ENCODE measurements at regions not wholly inside any gene's neighbourhood (a gene's known extent, or its start where the extent isn't known, plus 50 kb on each side); places are given as distances from the start of the nearest gene placed in this dataset.

- no peak for DNase-seq
Measured at GRCh38 chr1:73635021-73635420, 563.0 kb downstream of the LRRIQ3 start.

GRCh38 chr1:73627723-73628122 is 570.3 kb downstream of the LRRIQ3 start:
- no peak for DNase-seq

GRCh38 chr1:73626326-73626725 is 571.6 kb downstream of the LRRIQ3 start:
- DNase-seq, result no peak

GRCh38 chr1:73623946-73624345 is 574.0 kb downstream of the LRRIQ3 start:
- DNase-seq, result no peak

GRCh38 chr1:73617145-73617544 is 580.8 kb downstream of the LRRIQ3 start:
- no peak for DNase-seq

- no peak for DNase-seq
Measured at GRCh38 chr1:73611681-73612080, 586.3 kb downstream of the LRRIQ3 start.

- no peak for DNase-seq
Measured at GRCh38 chr1:73604739-73605138, 593.2 kb downstream of the LRRIQ3 start.

- no peak for DNase-seq
Measured at GRCh38 chr1:73604211-73604610, 593.8 kb downstream of the LRRIQ3 start.

GRCh38 chr1:73593804-73594203 is 604.2 kb downstream of the LRRIQ3 start:
- DNase-seq, result no peak

- no peak for DNase-seq
Measured at GRCh38 chr1:73593364-73593763, 604.6 kb downstream of the LRRIQ3 start.

- no peak for DNase-seq
Measured at GRCh38 chr1:73587080-73587479, 610.9 kb downstream of the LRRIQ3 start.

GRCh38 chr1:73577206-73577605 is 620.8 kb downstream of the LRRIQ3 start:
- DNase-seq, result no peak

- no peak for DNase-seq
Measured at GRCh38 chr1:73576083-73576482, 621.9 kb downstream of the LRRIQ3 start.

GRCh38 chr1:73564294-73564693 is 633.7 kb downstream of the LRRIQ3 start:
- no peak for DNase-seq

- no peak for DNase-seq
Measured at GRCh38 chr1:73556270-73556669, 641.7 kb downstream of the LRRIQ3 start.

- no peak for DNase-seq
Measured at GRCh38 chr1:73537400-73537799, 660.6 kb downstream of the LRRIQ3 start.

- DNase-seq, result no peak
Measured at GRCh38 chr1:73517603-73518191, 680.3 kb downstream of the LRRIQ3 start.

GRCh38 chr1:73516451-73516850 is 681.5 kb downstream of the LRRIQ3 start:
- no peak for DNase-seq

- no peak for DNase-seq
Measured at GRCh38 chr1:73511038-73511437, 686.9 kb downstream of the LRRIQ3 start.

GRCh38 chr1:73500154-73500553 is 697.8 kb downstream of the LRRIQ3 start:
- DNase-seq, result no peak

- no peak for DNase-seq
Measured at GRCh38 chr1:73499671-73500070, 698.3 kb downstream of the LRRIQ3 start.

- no peak for DNase-seq
Measured at GRCh38 chr1:73491621-73492020, 706.4 kb downstream of the LRRIQ3 start.

- no peak for DNase-seq
Measured at GRCh38 chr1:73475316-73475870, 722.6 kb downstream of the LRRIQ3 start.

GRCh38 chr1:73472810-73473209 is 725.2 kb downstream of the LRRIQ3 start:
- DNase-seq, result no peak

- no peak for DNase-seq
Measured at GRCh38 chr1:73467731-73468130, 730.2 kb downstream of the LRRIQ3 start.

Measured in NCI-H1092 (cell line).